HEK293 (cell line): ENCODE measurements at regions not wholly inside any gene's neighbourhood (a gene's known extent, or its start where the extent isn't known, plus 50 kb on each side); places are given as distances from the start of the nearest gene placed in this dataset.
A peak's percentile ranks its signal among the peaks of the same experiment; 100 is the strongest.
"Not testable (repeated sequence)": the region's sequence is repeated elsewhere in the genome, so short reads cannot be mapped to it uniquely, and the experiment has no call there.

ENCODE experiments used
- CTCF ChIA-PET: fragments of 350-600 bp; formaldehyde crosslinking; extraction: SDS; loops from one replicate; lab custom pipeline; 2021; ENCODE audit warnings: antibody characterized with exemption; lab: Yijun Ruan, JAX
- POLR2A ChIA-PET: fragments of 300-600 bp; formaldehyde crosslinking; extraction: SDS; loops from one replicate; lab custom pipeline; 2020; ENCODE audit warnings: antibody characterized with exemption, inconsistent platforms; lab: Yijun Ruan, JAX
- H3K27ac ChIP-seq: fragments of 200-500 bp; sonication (Bioruptor generic); 2 replicates; pipeline ENCODE4 v1.5.1; 2014; ENCODE audit warnings: low read depth, low read length, control low read depth, inconsistent platforms; ENCODE audit errors: extremely low read depth
- H3K36me3 ChIP-seq, 2 experiments: fragments of 200-500 bp in 1 of 2; sonication (Bioruptor generic) in 1 of 2; 1 replicate in 1 of 2; 2 replicates in 1 of 2; pipeline ENCODE4 v1.5.1; 2014 to 2017; ENCODE audit warnings: inconsistent platforms in 2 of 2, low read length in 2 of 2; ENCODE audit not compliant: control insufficient read depth in 2 of 2, insufficient read depth in 1 of 2
- H3K4me1 ChIP-seq: fragments of 200-500 bp; sonication (Bioruptor generic); 2 replicates; pipeline ENCODE4 v1.5.1; 2014; ENCODE audit warnings: mild to moderate bottlenecking, low read length, inconsistent platforms; ENCODE audit not compliant: control insufficient read depth, insufficient read depth
- H3K4me3 ChIP-seq: 2 replicates; pipeline ENCODE4 v1.5.1; 2011; ENCODE audit warnings: low read depth, mild to moderate bottlenecking, control low read depth, low read length, moderate library complexity
- H3K9me3 ChIP-seq: fragments of 200-500 bp; sonication (Bioruptor generic); 2 replicates; pipeline ENCODE4 v1.5.1; 2014; ENCODE audit warnings: low read depth, low read length, inconsistent platforms; ENCODE audit not compliant: control insufficient read depth, insufficient read depth
- ATF2 ChIP-seq: fragments of 450-650 bp; formaldehyde crosslinking; IDR thresholded peaks from 2 replicates; pipeline ENCODE4 v1.5.1; 2016; ENCODE audit warnings: missing biosample characterization, missing genetic modification characterization, low read depth
- GLIS1 ChIP-seq: fragments of 450-650 bp; formaldehyde crosslinking; IDR thresholded peaks from 2 replicates; pipeline ENCODE4 v1.5.1; 2016; ENCODE audit warnings: missing biosample characterization, missing genetic modification characterization
- GLIS2 ChIP-seq: fragments of 450-650 bp; formaldehyde crosslinking; IDR thresholded peaks from 2 replicates; pipeline ENCODE4 v1.5.1; 2016; ENCODE audit warnings: missing biosample characterization, missing genetic modification characterization
- HIC1 ChIP-seq: fragments of 450-650 bp; formaldehyde crosslinking; IDR thresholded peaks from 2 replicates; pipeline ENCODE4 v1.5.1; 2016; ENCODE audit warnings: missing biosample characterization, missing genetic modification characterization
- KLF1 ChIP-seq: fragments of 450-650 bp; formaldehyde crosslinking; IDR thresholded peaks from 2 replicates; pipeline ENCODE4 v1.5.1; 2016; ENCODE audit warnings: missing biosample characterization, missing genetic modification characterization
- KLF10 ChIP-seq: fragments of 450-650 bp; IDR thresholded peaks from 2 replicates; pipeline ENCODE4 v1.5.1; 2018; ENCODE audit warnings: missing biosample characterization, mild to moderate bottlenecking, missing genetic modification characterization
- KLF8 ChIP-seq: fragments of 450-650 bp; formaldehyde crosslinking; IDR thresholded peaks from 2 replicates; pipeline ENCODE4 v1.5.1; 2016; ENCODE audit warnings: missing biosample characterization, missing genetic modification characterization
- KLF9 ChIP-seq: fragments of 450-650 bp; formaldehyde crosslinking; IDR thresholded peaks from 2 replicates; pipeline ENCODE4 v1.5.1; 2016; ENCODE audit warnings: missing biosample characterization, missing genetic modification characterization, low read depth
- SP2 ChIP-seq: fragments of 450-650 bp; formaldehyde crosslinking; IDR thresholded peaks from 2 replicates; pipeline ENCODE4 v1.5.1; 2016; ENCODE audit warnings: missing biosample characterization, missing genetic modification characterization
- SP3 ChIP-seq: fragments of 450-650 bp; formaldehyde crosslinking; IDR thresholded peaks from 2 replicates; pipeline ENCODE4 v1.5.1; 2016; ENCODE audit warnings: missing biosample characterization, missing genetic modification characterization
- SP7 ChIP-seq: fragments of 450-650 bp; formaldehyde crosslinking; IDR thresholded peaks from 2 replicates; pipeline ENCODE4 v1.5.1; 2016; ENCODE audit warnings: missing biosample characterization, missing genetic modification characterization
- ZBTB10 ChIP-seq: fragments of 450-650 bp; formaldehyde crosslinking; IDR thresholded peaks from 2 replicates; pipeline ENCODE4 v1.5.1; 2016; ENCODE audit warnings: missing biosample characterization, missing genetic modification characterization
- ZBTB21 ChIP-seq: fragments of 450-650 bp; formaldehyde crosslinking; IDR thresholded peaks from 2 replicates; pipeline ENCODE4 v1.5.1; 2017; ENCODE audit warnings: missing biosample characterization, missing genetic modification characterization
- ZBTB26 ChIP-seq: fragments of 450-650 bp; formaldehyde crosslinking; optimal IDR thresholded peaks from 2 replicates; pipeline ENCODE3; 2016; ENCODE audit warnings: missing biosample characterization, mild to moderate bottlenecking, missing genetic modification characterization
- ZBTB8A ChIP-seq: fragments of 450-650 bp; formaldehyde crosslinking; IDR thresholded peaks from 2 replicates; pipeline ENCODE4 v1.5.1; 2016; ENCODE audit warnings: missing biosample characterization, missing genetic modification characterization
- ZNF335 ChIP-seq: fragments of 450-650 bp; formaldehyde crosslinking; conservative IDR thresholded peaks from 2 replicates; pipeline ENCODE4 v1.5.1; 2016; ENCODE audit warnings: missing biosample characterization, missing genetic modification characterization
- ZNF629 ChIP-seq: fragments of 450-650 bp; formaldehyde crosslinking; IDR thresholded peaks from 2 replicates; pipeline ENCODE4 v1.5.1; 2017; ENCODE audit warnings: missing biosample characterization, missing genetic modification characterization

GRCh38 chr7:65105650-65106203 is 99.2 kb upstream of the ERV3-1 start:
- CTCF ChIA-PET, POLR2A ChIA-PET: not testable (repeated sequence)

GRCh38 chr7:65100499-65100898 is 94.0 kb upstream of the ERV3-1 start:
- H3K4me3 ChIP-seq, H3K36me3 ChIP-seq, H3K9me3 ChIP-seq, H3K27ac ChIP-seq, POLR2A ChIA-PET, CTCF ChIA-PET, H3K4me1 ChIP-seq: not testable (repeated sequence)

More at GRCh38 chr7:65105650-65106203, 99.2 kb upstream of the ERV3-1 start:
- H3K4me3 ChIP-seq, H3K9me3 ChIP-seq, H3K27ac ChIP-seq, H3K36me3 ChIP-seq, H3K4me1 ChIP-seq: not testable (repeated sequence)

- H3K9me3 ChIP-seq, H3K4me3 ChIP-seq, H3K36me3 ChIP-seq, H3K27ac ChIP-seq, H3K4me1 ChIP-seq, CTCF ChIA-PET: not testable (repeated sequence)
- POLR2A ChIA-PET = interaction anchor here (0.6 to 1.4 kb wide), 2 partner anchors 9 to 75 kb away, joined by 4 to 6 read pairs; partner anchors contain the start of gene ERV3-1
These were observed 75.2 kb upstream of the ERV3-1 start for GRCh38 chr7:65081669-65082055.

- POLR2A ChIA-PET = interaction anchor here (0.6 to 1.4 kb wide), 3 partner anchors 9 to 518 kb away, joined by 3 to 6 read pairs (median 4); partner anchors contain the start of genes ERV3-1 and ZNF680
- CTCF ChIA-PET, H3K9me3 ChIP-seq: not testable (repeated sequence)
- TF ChIP-seq GLIS1 (tag by site-specific recombination) (peak; percentile 72), ATF2 (tag by site-specific recombination) (peak; percentile 94), ZBTB26 (tag by site-specific recombination) (peak; percentile 45), HIC1 (tag by site-specific recombination) (peak; percentile 51; the same call in 1 of the 2 replicates), KLF8 (tag by site-specific recombination) (peak; percentile 44; the same call in 1 of the 2 replicates), ZBTB21 (peak; percentile 98), KLF10 (tag by site-specific recombination) (0 out of 2 replicates have a peak, but pooled peaks have one; percentile 42), ZBTB10 (tag by site-specific recombination) (peak; percentile 76; the same call in 1 of the 2 replicates), KLF1 (tag by site-specific recombination) (0 out of 2 replicates have a peak, but pooled peaks have one; percentile 31), KLF9 (0 out of 2 replicates have a peak, but pooled peaks have one; percentile 17), SP3 (tag by site-specific recombination) (peak; percentile 59), ZBTB8A (peak; percentile 95), ZNF335 (tag by site-specific recombination) (peak; percentile 82), SP2 (tag by site-specific recombination) (peak; percentile 78), ZNF629 (tag by site-specific recombination) (peak; percentile 99), GLIS2 (tag by site-specific recombination) (peak; percentile 69), SP7 (0 out of 2 replicates have a peak, but pooled peaks have one; percentile 13)
- TF ChIP-seq, all 188 proteins: peak for 17; not testable (repeated sequence) for 171
- Histone ChIP-seq H3K27ac (peak overlapping the region; percentile 46; the same call in 1 of the 2 replicates), H3K4me3 (peak overlapping the region; percentile 94)
- H3K4me1 ChIP-seq, H3K36me3 ChIP-seq: not testable (repeated sequence)
These were observed 74.5 kb upstream of the ERV3-1 start for GRCh38 chr7:65080799-65081668.
